ENCODE measurements at regions not wholly inside any gene's neighbourhood (a gene's known extent, or its start where the extent isn't known, plus 50 kb on each side); places are given as distances from the start of the nearest gene placed in this dataset.
A peak's percentile ranks its signal among the peaks of the same experiment; 100 is the strongest.
"Not testable (repeated sequence)": the region's sequence is repeated elsewhere in the genome, so short reads cannot be mapped to it uniquely, and the experiment has no call there.

GRCh38 chr5:14025569-14026286 is 81.2 kb upstream of the DNAH5 start:
- ATAC-seq (peak; percentile 60 to 91 (median 78)), DNase-seq (peak in 1 of 6 donors; percentile 13), FAIRE-seq (no peak)
- Histone ChIP-seq H3K27ac (peak overlapping the region in 2 of 4 donors; percentile 22 to 33), H3K27me3 (no peaks in the 10 kb centered on the region), H3K36me3 (no peaks in the 10 kb centered on the region), H3K9me3 (no peaks in the 10 kb centered on the region), H3K4me1 (peaks cover 0 to 8% (median 0%) of the 10 kb centered on the region in 3 donors), H3K4me3 (no peak overlapping the region)
- TF ChIP-seq CTCF (IDR thresholded peaks at IDR 0.05) = no peak
- intact Hi-C loops (cut with DNase I) = no loop called here
- 39 to 50% methylated on average over 4 of the region's 4 CpGs for WGBS, 2 donors

- 64 to 83% methylated on average over 3 of the region's 3 CpGs for WGBS, 2 donors
- Histone ChIP-seq H3K27me3 (no peaks in the 10 kb centered on the region), H3K9me3 (no peaks in the 10 kb centered on the region), H3K4me1 (peaks cover 0 to 8% (median 0%) of the 10 kb centered on the region in 3 donors), H3K27ac (no peak overlapping the region), H3K4me3 (no peak overlapping the region), H3K36me3 (no peaks in the 10 kb centered on the region)
- DNase-seq (no peak), FAIRE-seq (no peak), ATAC-seq (no peak)
- intact Hi-C loops (cut with DNase I) = no loop called here
- TF ChIP-seq CTCF (IDR thresholded peaks at IDR 0.05) = no peak
Observed at GRCh38 chr5:14022971-14023370, 78.5 kb upstream of the DNAH5 start.

DNA sequence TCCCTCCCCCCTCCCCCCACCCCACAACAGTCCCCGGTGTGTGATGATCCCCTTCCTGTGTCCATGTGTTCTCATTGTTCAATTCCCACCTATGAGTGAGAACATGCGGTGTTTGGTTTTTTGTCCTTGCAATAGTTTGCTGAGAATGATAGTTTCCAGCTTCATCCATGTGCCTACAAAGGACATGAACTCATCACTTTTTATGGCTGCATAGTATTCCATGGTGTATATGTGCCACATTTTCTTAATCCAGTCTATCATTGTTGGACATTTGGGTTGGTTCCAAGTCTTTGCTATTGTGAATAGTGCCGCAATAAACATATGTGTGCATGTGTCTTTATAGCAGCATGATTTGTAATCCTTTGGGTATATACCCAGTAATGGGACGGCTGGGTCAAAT is 76.5 kb upstream of the DNAH5 start:
- H3K9me3 ChIP-seq; H3K4me1 ChIP-seq; DNase-seq; FAIRE-seq; H3K27ac ChIP-seq; H3K27me3 ChIP-seq; H3K36me3 ChIP-seq; ATAC-seq; intact Hi-C loops (cut with DNase I); H3K4me3 ChIP-seq: not testable (repeated sequence)
- WGBS, 2 donors = 86 to 92% methylated on average over 3 of the region's 4 CpGs

- no peak for TF ChIP-seq CTCF (IDR thresholded peaks at IDR 0.05)
- no peaks in the 10 kb centered on the region for H3K36me3 ChIP-seq
- ATAC-seq = no peak
- H3K4me1 ChIP-seq = no peaks in the 10 kb centered on the region
- no peak overlapping the region for H3K27ac ChIP-seq
- H3K9me3 ChIP-seq = no peaks in the 10 kb centered on the region
- H3K27me3 ChIP-seq = no peaks in the 10 kb centered on the region
- no peak overlapping the region for H3K4me3 ChIP-seq
- DNase-seq = no peak
- FAIRE-seq = no peak
- 49 to 71% methylated on average over 1 of the region's 1 CpG for WGBS, 2 donors
- intact Hi-C loops (cut with DNase I) = no loop called here
Observed at GRCh38 chr5:14019768-14020290, 75.3 kb upstream of the DNAH5 start.

- Histone ChIP-seq H3K4me1 (no peaks in the 10 kb centered on the region), H3K36me3 (no peaks in the 10 kb centered on the region), H3K4me3 (no peak overlapping the region), H3K27ac (no peak overlapping the region), H3K27me3 (no peaks in the 10 kb centered on the region), H3K9me3 (no peaks in the 10 kb centered on the region)
- FAIRE-seq (no peak), ATAC-seq (no peak), DNase-seq (no peak)
- 53 to 62% methylated on average over 8 of the region's 8 CpGs for WGBS, 2 donors
- no peak for TF ChIP-seq CTCF (IDR thresholded peaks at IDR 0.05)
- intact Hi-C loops (cut with DNase I) = no loop called here
Observed at GRCh38 chr5:14017904-14018303, 73.4 kb upstream of the DNAH5 start.
